OCI-LY7 (cell line): ENCODE measurements at regions not wholly inside any gene's neighbourhood (a gene's known extent, or its start where the extent isn't known, plus 50 kb on each side); places are given as distances from the start of the nearest gene placed in this dataset.

Experiments used
- BruUV-seq: library from RNA; stranded (reverse); fragments of 400-500 nt; replicated peaks from 2 replicates; lab custom pipeline; 2021; lab: Mats Ljungman, UMichigan
- CTCF ChIA-PET: fragments of 300-600 bp; sonication (Branson Sonifier 250); formaldehyde crosslinking; loops from one replicate; lab custom pipeline; 2022; ENCODE audit warnings: antibody characterized with exemption; ENCODE audit not compliant: unreplicated experiment; lab: Charles Lee
- POLR2A ChIA-PET: fragments of 300-600 bp; sonication (Branson Sonifier 250); formaldehyde crosslinking; loops from one replicate; lab custom pipeline; 2022; ENCODE audit warnings: antibody characterized with exemption; lab: Charles Lee
- DNase-seq: peaks from one replicate; pipeline ENCODE4 v3.0.0-alpha.2; 2015; ENCODE audit warnings: low spot score
- H2AFZ ChIP-seq: fragments of 200-600 bp; sonication (generic), shearing (Covaris generic); 2 replicates; pipeline ENCODE4 v1.6.1; 2014; ENCODE audit warnings: mild to moderate bottlenecking, antibody characterized with exemption, low read length, moderate library complexity
- H3K27ac ChIP-seq: fragments of 200-600 bp; sonication (generic); 2 replicates; pipeline ENCODE4 v1.5.1; 2014; ENCODE audit warnings: mixed run types, low read depth, mild to moderate bottlenecking, moderate library complexity, low read length, inconsistent platforms; ENCODE audit not compliant: poor library complexity, severe bottlenecking
- H3K36me3 ChIP-seq: fragments of 200-600 bp; sonication (generic); 2 replicates; pipeline ENCODE4 v1.6.1; 2014; ENCODE audit warnings: mild to moderate bottlenecking, antibody characterized with exemption, low read length, moderate library complexity, mixed read lengths; ENCODE audit not compliant: insufficient read depth
- H3K4me1 ChIP-seq: fragments of 200-600 bp; sonication (generic); 2 replicates; pipeline ENCODE4 v1.5.1; 2014; ENCODE audit warnings: mild to moderate bottlenecking, low read length; ENCODE audit not compliant: insufficient read depth, poor library complexity, severe bottlenecking
- H3K4me2 ChIP-seq: fragments of 200-600 bp; sonication (generic); 2 replicates; pipeline ENCODE4 v1.6.1; 2014; ENCODE audit warnings: mild to moderate bottlenecking, low read length
- H3K4me3 ChIP-seq: fragments of 200-600 bp; sonication (generic); 2 replicates; pipeline ENCODE4 v1.5.1; 2014; ENCODE audit warnings: mild to moderate bottlenecking, low read depth, low read length; ENCODE audit not compliant: poor library complexity, severe bottlenecking
- H3K79me2 ChIP-seq: fragments of 200-600 bp; sonication (generic); 2 replicates; pipeline ENCODE4 v1.6.1; 2016; ENCODE audit warnings: low read depth, mild to moderate bottlenecking, low read length, moderate library complexity, mixed read lengths; ENCODE audit not compliant: insufficient read depth
- H3K9me2 ChIP-seq: fragments of 200-600 bp; sonication (generic); 2 replicates; pipeline ENCODE4 v1.6.1; 2016; ENCODE audit warnings: mild to moderate bottlenecking, low read length, mixed read lengths; ENCODE audit not compliant: insufficient read depth
- H3K9me3 ChIP-seq: fragments of 200-600 bp; sonication (generic); 2 replicates; pipeline ENCODE4 v1.6.1; 2014; ENCODE audit warnings: mild to moderate bottlenecking, mixed run types, low read length, mixed read lengths
- H4K20me1 ChIP-seq: fragments of 200-600 bp; sonication (generic); 2 replicates; pipeline ENCODE4 v1.6.1; 2014; ENCODE audit warnings: mild to moderate bottlenecking, antibody characterized with exemption, low read length, moderate library complexity, mixed read lengths; ENCODE audit not compliant: insufficient read depth
- EZH2phosphoT487 ChIP-seq: fragments of 200-600 bp; sonication (generic); IDR thresholded peaks from 2 replicates; pipeline ENCODE4 v1.6.1; 2018; ENCODE audit warnings: low read depth, borderline replicate concordance, mild to moderate bottlenecking, mixed run types, antibody characterized with exemption, low read length, moderate library complexity, mixed read lengths
- intact Hi-C: fragments of 100-400 bp; cut with micrococcal nuclease; formaldehyde crosslinking; loops from one replicate; pipeline ENCODE4 v1.10.0; 2022; ENCODE audit not compliant: unreplicated experiment
- TF ChIP-seq, protein P1 (sequence below): fragments of 200-600 bp; sonication (generic); conservative IDR thresholded peaks from 2 replicates; pipeline ENCODE4 v1.5.1; 2014; ENCODE audit warnings: mild to moderate bottlenecking, antibody characterized with exemption, low read length, moderate library complexity, mixed read lengths

DNA sequence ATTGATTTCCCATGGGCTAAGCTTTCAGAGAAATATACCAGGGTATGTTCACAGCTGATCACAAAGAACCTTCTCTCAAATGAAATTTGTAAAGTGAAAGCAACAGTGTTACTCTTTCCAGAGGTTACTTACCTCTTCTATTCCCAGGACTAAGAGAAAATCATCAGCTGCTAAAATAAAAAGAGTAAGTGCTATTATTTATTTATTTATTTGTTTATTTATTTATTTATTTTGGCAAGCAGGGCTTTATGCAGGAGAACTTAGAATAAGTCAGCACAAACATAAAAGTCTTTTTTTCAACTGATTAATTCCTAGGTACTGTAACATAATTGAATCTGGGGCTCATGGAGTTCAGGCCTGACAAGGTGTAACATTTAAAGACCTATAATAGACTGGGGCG is 93.9 kb upstream of the SYT10 start:
- H3K4me2 ChIP-seq = no peak overlapping the region
- intact Hi-C loops = no loop called here
- H4K20me1 ChIP-seq = no peaks in the 10 kb centered on the region
- no peaks in the 10 kb centered on the region for H3K4me1 ChIP-seq
- BruUV-seq = no TSS peak
- no peaks in the 10 kb centered on the region for H3K9me2 ChIP-seq
- no peak for DNase-seq
- H3K36me3 ChIP-seq = no peaks in the 10 kb centered on the region
- no peak overlapping the region for H3K27ac ChIP-seq
- H3K9me3 ChIP-seq = no peaks in the 10 kb centered on the region
- H3K4me3 ChIP-seq = no peak overlapping the region
- H2AFZ ChIP-seq = no peak overlapping the region
- H3K79me2 ChIP-seq = no peaks in the 10 kb centered on the region
- ChIA-PET POLR2A (interaction anchor here (0.7 to 1.2 kb wide), 2 partner anchors 13 to 50 kb away, joined by 3 read pairs; no protein-coding TSS in a partner anchor), CTCF (no interaction called here)
- TF ChIP-seq, protein P1, sequence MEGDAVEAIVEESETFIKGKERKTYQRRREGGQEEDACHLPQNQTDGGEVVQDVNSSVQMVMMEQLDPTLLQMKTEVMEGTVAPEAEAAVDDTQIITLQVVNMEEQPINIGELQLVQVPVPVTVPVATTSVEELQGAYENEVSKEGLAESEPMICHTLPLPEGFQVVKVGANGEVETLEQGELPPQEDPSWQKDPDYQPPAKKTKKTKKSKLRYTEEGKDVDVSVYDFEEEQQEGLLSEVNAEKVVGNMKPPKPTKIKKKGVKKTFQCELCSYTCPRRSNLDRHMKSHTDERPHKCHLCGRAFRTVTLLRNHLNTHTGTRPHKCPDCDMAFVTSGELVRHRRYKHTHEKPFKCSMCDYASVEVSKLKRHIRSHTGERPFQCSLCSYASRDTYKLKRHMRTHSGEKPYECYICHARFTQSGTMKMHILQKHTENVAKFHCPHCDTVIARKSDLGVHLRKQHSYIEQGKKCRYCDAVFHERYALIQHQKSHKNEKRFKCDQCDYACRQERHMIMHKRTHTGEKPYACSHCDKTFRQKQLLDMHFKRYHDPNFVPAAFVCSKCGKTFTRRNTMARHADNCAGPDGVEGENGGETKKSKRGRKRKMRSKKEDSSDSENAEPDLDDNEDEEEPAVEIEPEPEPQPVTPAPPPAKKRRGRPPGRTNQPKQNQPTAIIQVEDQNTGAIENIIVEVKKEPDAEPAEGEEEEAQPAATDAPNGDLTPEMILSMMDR = no peak
- no peak for TF ChIP-seq EZH2phosphoT487

- intact Hi-C loops = no loop called here
- Histone ChIP-seq H3K9me2 (no peaks in the 10 kb centered on the region), H3K79me2 (no peaks in the 10 kb centered on the region), H3K4me3 (no peak overlapping the region), H2AFZ (no peak overlapping the region), H3K9me3 (no peaks in the 10 kb centered on the region), H3K27ac (no peak overlapping the region), H3K4me2 (no peak overlapping the region), H4K20me1 (no peaks in the 10 kb centered on the region), H3K36me3 (no peaks in the 10 kb centered on the region), H3K4me1 (no peaks in the 10 kb centered on the region)
- CTCF ChIA-PET = no interaction called here
- TF ChIP-seq, protein P1 = no peak
- TF ChIP-seq EZH2phosphoT487 = no peak
- DNase-seq = no peak
- POLR2A ChIA-PET = no interaction called here
- no TSS peak for BruUV-seq
Measured at GRCh38 chr12:33536431-33536830, 96.8 kb upstream of the SYT10 start.

GRCh38 chr12:33546004-33546403 is 106.4 kb upstream of the SYT10 start:
- no peaks in the 10 kb centered on the region for H3K79me2 ChIP-seq
- H3K9me2 ChIP-seq = no peaks in the 10 kb centered on the region
- H3K9me3 ChIP-seq = no peaks in the 10 kb centered on the region
- H2AFZ ChIP-seq = no peak overlapping the region
- no peaks in the 10 kb centered on the region for H4K20me1 ChIP-seq
- BruUV-seq = no TSS peak
- POLR2A ChIA-PET = no interaction called here
- H3K36me3 ChIP-seq = no peaks in the 10 kb centered on the region
- no peak overlapping the region for H3K4me3 ChIP-seq
- no peak for DNase-seq
- no peak overlapping the region for H3K4me2 ChIP-seq
- TF ChIP-seq, protein P1 = no peak
- TF ChIP-seq EZH2phosphoT487 = no peak
- intact Hi-C loops = no loop called here
- no peak overlapping the region for H3K27ac ChIP-seq
- CTCF ChIA-PET = no interaction called here
- H3K4me1 ChIP-seq = no peaks in the 10 kb centered on the region
